ENCODE measurements at regions not wholly inside any gene's neighbourhood (a gene's known extent, or its start where the extent isn't known, plus 50 kb on each side); places are given as distances from the start of the nearest gene placed in this dataset.

GRCh38 chr12:66033151-66033550 lies 97.4 kb downstream of the LLPH start:
- H3K36me3 ChIP-seq (ENCODE audit: control insufficient read depth, insufficient read depth, low read length): no peaks in the 10 kb centered on the region
- POLR2A ChIA-PET: interaction anchor here (0.5 to 0.6 kb wide), 2 partner anchors 14 to 164 kb away, joined by 3 to 9 read pairs; no protein-coding TSS in a partner anchor
- H3K27me3 ChIP-seq (ENCODE audit: control insufficient read depth, insufficient read depth, low read length): no peaks in the 10 kb centered on the region
- no peak overlapping the region for H3K4me3 ChIP-seq (ENCODE audit: low read depth in 2 of 2, low read length in 2 of 2)
- no peak overlapping the region; the same call in 1 of the 2 replicates for H3K27ac ChIP-seq (ENCODE audit: low read length)
- H3K9me3 ChIP-seq (ENCODE audit: control insufficient read depth, insufficient read depth, low read depth, low read length): no peaks in the 10 kb centered on the region
- DNase-seq (ENCODE audit: low read depth, low spot score) (no peak), ATAC-seq (no peak)
- CTCF ChIA-PET: no interaction called here
- intact Hi-C loops (cut with micrococcal nuclease; ENCODE audit: unreplicated experiment) (no loop called here), in situ Hi-C loops (cut with HindIII; ENCODE audit: low pct_unique_long_range_greater_than_20kb, low sequenced_read_pairs) (no loop called here)
- H3K4me1 ChIP-seq (ENCODE audit: control insufficient read depth, insufficient read depth, low read length): no peaks in the 10 kb centered on the region
- BruUV-seq (replicated peaks): no TSS peak
- TF ChIP-seq SIN3A (IDR thresholded peaks at IDR 0.05; ENCODE audit: borderline replicate concordance, insufficient read depth, low read depth, low read length) (no peak), POLR2AphosphoS5 (IDR thresholded peaks at IDR 0.05; ENCODE audit: low read depth, low read length) (no peak), TCF7L2 (IDR thresholded peaks at IDR 0.05; ENCODE audit: low read depth, low read length) (no peak), REST (IDR thresholded peaks at IDR 0.05; ENCODE audit: insufficient read depth in 1 of 2, low read depth in 2 of 2, low read length in 1 of 2) (no peak), CTCF (IDR thresholded peaks at IDR 0.05) (no peak)

GRCh38 chr12:66032739-66033138 lies 97.8 kb downstream of the LLPH start:
- H3K36me3 ChIP-seq (ENCODE audit: control insufficient read depth, insufficient read depth, low read length): no peaks in the 10 kb centered on the region

More at GRCh38 chr12:66032739-66033138, 97.8 kb downstream of the LLPH start:
- TF ChIP-seq POLR2AphosphoS5 (IDR thresholded peaks at IDR 0.05; ENCODE audit: low read depth, low read length): no peak
- TF ChIP-seq SIN3A (IDR thresholded peaks at IDR 0.05; ENCODE audit: borderline replicate concordance, insufficient read depth, low read depth, low read length): no peak
- no peak for TF ChIP-seq CTCF (IDR thresholded peaks at IDR 0.05)
- TF ChIP-seq REST (IDR thresholded peaks at IDR 0.05; ENCODE audit: insufficient read depth in 1 of 2, low read depth in 2 of 2, low read length in 1 of 2): no peak
- Histone ChIP-seq H3K4me1 (ENCODE audit: control insufficient read depth, insufficient read depth, low read length) (no peaks in the 10 kb centered on the region), H3K4me3 (ENCODE audit: low read depth in 2 of 2, low read length in 2 of 2) (no peak overlapping the region), H3K27ac (ENCODE audit: low read length) (no peak overlapping the region), H3K9me3 (ENCODE audit: control insufficient read depth, insufficient read depth, low read depth, low read length) (no peaks in the 10 kb centered on the region), H3K27me3 (ENCODE audit: control insufficient read depth, insufficient read depth, low read length) (no peaks in the 10 kb centered on the region)
- ATAC-seq: no peak
- BruUV-seq (replicated peaks): no TSS peak
- POLR2A ChIA-PET: no interaction called here
- in situ Hi-C loops (cut with HindIII; ENCODE audit: low pct_unique_long_range_greater_than_20kb, low sequenced_read_pairs) (no loop called here), intact Hi-C loops (cut with micrococcal nuclease; ENCODE audit: unreplicated experiment) (no loop called here)
- DNase-seq (ENCODE audit: low read depth, low spot score): no peak
- CTCF ChIA-PET: no interaction called here
